ENCODE measurements at regions not wholly inside any gene's neighbourhood (a gene's known extent, or its start where the extent isn't known, plus 50 kb on each side); places are given as distances from the start of the nearest gene placed in this dataset.

DNA sequence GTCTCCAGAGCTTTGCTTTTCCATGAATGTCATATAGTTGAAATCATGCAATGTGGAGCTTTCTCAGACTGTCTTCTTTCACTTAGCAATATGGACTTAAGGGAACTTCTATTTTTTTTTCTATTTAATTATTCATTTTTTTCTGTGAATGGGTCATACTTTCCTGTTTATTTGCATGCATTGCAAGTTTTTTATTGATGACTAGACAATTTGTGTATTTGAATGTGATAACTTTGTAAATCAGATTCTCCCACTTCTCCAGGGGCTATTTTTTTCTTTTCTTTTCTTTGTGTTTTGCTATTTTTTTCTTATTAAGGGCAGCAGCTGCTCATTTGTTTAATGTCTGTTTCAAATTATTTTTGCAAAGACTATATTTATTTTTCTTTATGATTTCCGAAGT, 1019.8 kb upstream of the ATXN7L3B start:
- TF ChIP-seq, protein P1, sequence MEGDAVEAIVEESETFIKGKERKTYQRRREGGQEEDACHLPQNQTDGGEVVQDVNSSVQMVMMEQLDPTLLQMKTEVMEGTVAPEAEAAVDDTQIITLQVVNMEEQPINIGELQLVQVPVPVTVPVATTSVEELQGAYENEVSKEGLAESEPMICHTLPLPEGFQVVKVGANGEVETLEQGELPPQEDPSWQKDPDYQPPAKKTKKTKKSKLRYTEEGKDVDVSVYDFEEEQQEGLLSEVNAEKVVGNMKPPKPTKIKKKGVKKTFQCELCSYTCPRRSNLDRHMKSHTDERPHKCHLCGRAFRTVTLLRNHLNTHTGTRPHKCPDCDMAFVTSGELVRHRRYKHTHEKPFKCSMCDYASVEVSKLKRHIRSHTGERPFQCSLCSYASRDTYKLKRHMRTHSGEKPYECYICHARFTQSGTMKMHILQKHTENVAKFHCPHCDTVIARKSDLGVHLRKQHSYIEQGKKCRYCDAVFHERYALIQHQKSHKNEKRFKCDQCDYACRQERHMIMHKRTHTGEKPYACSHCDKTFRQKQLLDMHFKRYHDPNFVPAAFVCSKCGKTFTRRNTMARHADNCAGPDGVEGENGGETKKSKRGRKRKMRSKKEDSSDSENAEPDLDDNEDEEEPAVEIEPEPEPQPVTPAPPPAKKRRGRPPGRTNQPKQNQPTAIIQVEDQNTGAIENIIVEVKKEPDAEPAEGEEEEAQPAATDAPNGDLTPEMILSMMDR (IDR thresholded peaks at IDR 0.05) = no peak
- TF ChIP-seq POLR2A (IDR thresholded peaks at IDR 0.05) = no peak

All from testis (tissue), 2 donors.